LNCAP (cell line): ENCODE measurements at regions not wholly inside any gene's neighbourhood (a gene's known extent, or its start where the extent isn't known, plus 50 kb on each side); places are given as distances from the start of the nearest gene placed in this dataset.

Source experiments
- TF ChIP-seq, protein P1 (sequence below): fragments of 450-650 bp; IDR thresholded peaks from 2 replicates; pipeline ENCODE4 v1.5.1; 2017; ENCODE audit warnings: mild to moderate bottlenecking

GRCh38 chr6:114783783-114784182 is 441.0 kb upstream of the HS3ST5 start:
- TF ChIP-seq, protein P1, sequence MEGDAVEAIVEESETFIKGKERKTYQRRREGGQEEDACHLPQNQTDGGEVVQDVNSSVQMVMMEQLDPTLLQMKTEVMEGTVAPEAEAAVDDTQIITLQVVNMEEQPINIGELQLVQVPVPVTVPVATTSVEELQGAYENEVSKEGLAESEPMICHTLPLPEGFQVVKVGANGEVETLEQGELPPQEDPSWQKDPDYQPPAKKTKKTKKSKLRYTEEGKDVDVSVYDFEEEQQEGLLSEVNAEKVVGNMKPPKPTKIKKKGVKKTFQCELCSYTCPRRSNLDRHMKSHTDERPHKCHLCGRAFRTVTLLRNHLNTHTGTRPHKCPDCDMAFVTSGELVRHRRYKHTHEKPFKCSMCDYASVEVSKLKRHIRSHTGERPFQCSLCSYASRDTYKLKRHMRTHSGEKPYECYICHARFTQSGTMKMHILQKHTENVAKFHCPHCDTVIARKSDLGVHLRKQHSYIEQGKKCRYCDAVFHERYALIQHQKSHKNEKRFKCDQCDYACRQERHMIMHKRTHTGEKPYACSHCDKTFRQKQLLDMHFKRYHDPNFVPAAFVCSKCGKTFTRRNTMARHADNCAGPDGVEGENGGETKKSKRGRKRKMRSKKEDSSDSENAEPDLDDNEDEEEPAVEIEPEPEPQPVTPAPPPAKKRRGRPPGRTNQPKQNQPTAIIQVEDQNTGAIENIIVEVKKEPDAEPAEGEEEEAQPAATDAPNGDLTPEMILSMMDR, result no peak

DNA sequence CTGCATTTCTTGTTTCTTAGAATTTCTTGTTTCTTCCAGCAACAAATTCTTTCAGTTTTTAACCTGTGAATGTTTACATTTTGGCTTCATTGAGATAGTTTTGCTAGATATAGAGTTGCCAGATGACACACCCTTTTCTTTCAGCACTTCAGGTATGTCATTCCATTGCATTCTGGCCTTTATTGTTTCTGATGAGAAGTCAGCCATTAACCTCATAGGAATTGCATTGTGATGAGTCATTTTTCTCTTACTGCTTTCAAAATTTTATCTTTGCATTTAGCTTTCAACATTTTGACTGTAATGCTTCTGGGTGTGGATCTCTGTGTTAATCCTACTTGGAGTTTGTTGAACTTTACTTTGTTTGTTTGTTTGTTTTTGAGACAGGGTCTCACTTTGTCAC is 440.3 kb upstream of the HS3ST5 start:
- TF ChIP-seq, protein P1, result no peak

- TF ChIP-seq, protein P1, result no peak
Observed at GRCh38 chr6:114764866-114765265, 422.0 kb upstream of the HS3ST5 start.

DNA sequence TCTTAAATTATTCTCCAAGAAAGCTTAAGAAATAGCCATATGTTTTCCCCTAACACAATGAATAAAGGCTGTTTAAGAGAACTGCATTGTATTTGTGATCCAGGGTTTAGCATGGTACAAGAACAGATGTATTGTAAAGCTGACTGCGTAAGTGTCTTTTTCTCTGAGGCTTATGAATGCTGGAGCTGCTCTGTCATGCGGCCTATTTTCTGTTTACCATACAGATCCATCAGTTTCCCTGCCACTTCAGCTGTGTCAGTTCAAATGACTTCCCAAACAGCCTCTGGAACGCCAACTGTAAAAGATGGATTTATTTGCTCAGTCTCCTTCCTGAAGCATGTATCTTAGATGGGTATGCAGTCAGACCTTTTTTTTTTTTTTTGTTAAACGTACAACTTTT is 419.3 kb upstream of the HS3ST5 start:
- TF ChIP-seq, protein P1, result no peak

DNA sequence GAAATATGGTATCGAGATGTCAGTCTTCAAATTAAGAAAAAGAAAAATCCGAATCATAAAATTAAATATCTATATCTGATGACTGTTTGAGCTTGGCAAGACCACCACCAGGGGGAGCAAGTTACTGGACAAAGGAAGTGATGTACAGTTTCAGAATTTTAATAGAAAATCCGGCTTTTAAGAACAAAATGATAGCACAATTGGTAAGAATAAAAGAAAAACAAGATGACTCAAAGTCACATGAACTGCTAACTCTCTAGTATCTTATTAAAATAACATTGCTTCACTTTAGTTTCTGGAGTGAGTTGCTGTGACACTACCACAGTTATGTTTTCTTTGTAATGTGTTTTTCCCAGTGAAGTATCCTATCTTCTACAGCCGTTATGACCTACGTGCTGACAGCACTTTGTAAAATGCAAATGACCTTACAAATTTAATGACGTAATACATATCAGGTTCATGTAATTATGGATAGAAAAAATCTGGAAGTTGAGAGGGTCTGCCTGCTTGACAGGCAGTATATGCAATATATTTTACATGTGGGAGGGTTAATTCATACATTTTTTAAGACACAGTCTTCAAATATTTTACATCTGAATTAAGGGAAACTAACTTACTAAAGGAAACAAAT is 405.3 kb upstream of the HS3ST5 start:
- TF ChIP-seq, protein P1, result peak; percentile 84

DNA sequence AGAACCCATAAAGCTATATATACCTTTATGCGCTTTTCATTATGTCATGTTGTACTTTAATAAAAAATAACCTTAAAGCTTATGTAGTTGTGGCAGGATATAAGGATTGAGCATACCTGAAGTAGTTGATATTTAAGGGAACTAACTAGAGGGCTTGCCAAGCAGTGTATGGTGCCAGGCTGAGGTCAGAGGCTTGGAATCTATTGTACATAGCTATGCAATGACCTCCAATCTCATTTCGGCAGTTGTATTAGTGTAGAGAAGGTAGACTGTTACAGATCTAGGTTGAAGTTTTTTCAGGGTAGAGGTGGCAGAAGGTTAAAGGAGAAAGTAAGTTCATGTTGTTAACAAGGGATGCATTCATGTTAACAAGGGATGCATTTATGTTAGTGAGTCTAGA is 397.7 kb upstream of the HS3ST5 start:
- TF ChIP-seq, protein P1, result no peak

- TF ChIP-seq, protein P1, result no peak
Observed at GRCh38 chr6:114739656-114740055, 396.8 kb upstream of the HS3ST5 start.
